HG02981 (cell line): ENCODE measurements at regions not wholly inside any gene's neighbourhood (a gene's known extent, or its start where the extent isn't known, plus 50 kb on each side); places are given as distances from the start of the nearest gene placed in this dataset.
"Not testable (repeated sequence)": the region's sequence is repeated elsewhere in the genome, so short reads cannot be mapped to it uniquely, and the experiment has no call there.

ENCODE experiments used
- ATAC-seq: cut with Tn5 transposase; IDR thresholded peaks from one replicate; pipeline ENCODE4 v1.9.1; 2021; ENCODE audit warnings: mild to moderate bottlenecking, moderate library complexity; ENCODE audit not compliant: unreplicated experiment

GRCh38 chr1:181170194-181170593 lies 81.7 kb downstream of the IER5 start:
- no peak for ATAC-seq

- no peak for ATAC-seq
These were observed 83.6 kb downstream of the IER5 start for GRCh38 chr1:181172082-181172481.

DNA sequence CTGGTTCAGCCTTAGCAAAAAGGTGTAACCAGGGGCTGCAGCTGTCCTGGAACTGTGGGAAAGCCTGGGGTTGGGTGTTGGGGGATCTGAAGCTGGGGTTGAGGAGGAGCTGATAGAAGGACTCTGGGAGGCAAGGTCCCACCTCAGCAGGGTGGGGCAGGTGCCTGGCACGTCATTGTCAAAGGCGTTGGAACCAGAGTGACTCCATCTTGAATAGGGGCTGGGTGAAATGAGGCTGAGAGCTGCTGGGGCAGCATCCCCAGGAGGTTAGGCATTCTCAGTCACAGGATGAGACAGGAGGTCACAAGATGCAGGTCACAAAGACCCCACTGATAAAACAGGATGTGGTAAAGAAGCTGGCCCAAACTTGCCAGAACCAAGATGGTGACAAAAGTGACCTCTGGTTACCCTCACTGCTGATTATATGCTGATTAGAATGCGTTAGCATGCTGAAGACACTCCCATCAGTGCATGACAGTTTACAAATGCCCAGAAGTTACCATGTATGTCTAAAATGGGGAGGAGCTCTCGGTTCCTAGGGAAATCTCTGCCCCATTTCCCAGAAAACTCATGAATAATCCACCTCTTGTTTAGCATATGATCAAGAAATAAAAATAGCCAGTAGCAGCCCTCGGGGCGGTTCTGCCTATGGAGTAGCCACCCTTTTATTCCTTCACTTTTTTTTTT lies 85.4 kb downstream of the IER5 start:
- ATAC-seq: no peak

DNA sequence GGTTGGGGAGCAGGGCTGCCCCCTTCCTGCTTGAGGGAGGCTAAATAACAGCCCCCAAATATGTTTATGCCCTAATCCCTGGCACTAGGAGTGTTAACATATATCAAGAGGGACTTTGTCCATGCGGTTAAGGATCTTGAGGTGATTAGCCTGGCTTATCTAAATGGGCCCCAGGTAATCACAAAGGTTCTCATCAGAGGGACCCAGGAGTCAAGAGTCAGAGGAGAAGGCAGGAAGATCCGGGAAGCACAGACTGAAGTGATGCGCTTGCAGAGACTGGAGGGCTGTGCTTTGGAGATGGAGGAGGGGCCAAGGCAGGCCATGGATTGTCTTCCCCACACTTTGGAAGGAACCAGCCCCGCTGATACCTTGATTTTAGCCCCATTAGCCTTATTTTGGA lies 86.4 kb downstream of the IER5 start:
- ATAC-seq: no peak

GRCh38 chr1:181175356-181175910 lies 86.9 kb downstream of the IER5 start:
- ATAC-seq: no peak

GRCh38 chr1:181175955-181176354 lies 87.5 kb downstream of the IER5 start:
- ATAC-seq: no peak

- no peak for ATAC-seq
These were observed 89.9 kb downstream of the IER5 start for GRCh38 chr1:181178241-181178879.

DNA sequence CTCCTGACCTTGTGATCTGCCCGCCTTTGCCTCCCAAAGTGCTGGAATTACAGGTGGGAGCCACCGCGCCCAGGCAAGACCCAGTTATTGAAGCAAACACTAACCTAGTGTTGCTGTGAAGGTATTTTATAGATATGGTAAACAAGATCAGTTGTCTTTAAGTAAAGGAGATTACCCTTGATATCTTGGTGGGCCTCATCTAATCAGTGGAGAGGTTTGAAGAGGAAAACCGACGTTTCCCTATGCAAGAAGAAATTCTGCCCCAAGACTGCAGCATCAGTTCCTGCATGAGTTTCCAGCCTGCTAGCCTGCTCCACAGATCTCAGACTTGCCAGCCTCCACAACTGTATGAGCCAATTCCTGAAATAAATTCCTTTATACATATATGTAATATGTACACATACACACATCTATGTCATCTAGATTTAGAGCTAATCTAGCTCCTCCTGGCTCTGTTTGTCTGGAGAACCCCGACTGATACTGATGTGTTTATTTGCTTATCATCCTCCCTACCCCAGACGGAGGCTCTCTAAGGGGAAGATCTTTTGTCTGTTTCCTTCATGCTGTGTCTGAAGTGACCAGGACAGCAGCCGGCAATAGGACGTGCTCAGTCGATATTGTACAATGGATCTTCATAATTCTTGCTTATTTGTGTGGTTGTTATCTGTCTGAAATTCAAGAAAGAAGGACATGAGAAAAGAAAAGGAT lies 90.9 kb downstream of the IER5 start:
- no peak for ATAC-seq

DNA sequence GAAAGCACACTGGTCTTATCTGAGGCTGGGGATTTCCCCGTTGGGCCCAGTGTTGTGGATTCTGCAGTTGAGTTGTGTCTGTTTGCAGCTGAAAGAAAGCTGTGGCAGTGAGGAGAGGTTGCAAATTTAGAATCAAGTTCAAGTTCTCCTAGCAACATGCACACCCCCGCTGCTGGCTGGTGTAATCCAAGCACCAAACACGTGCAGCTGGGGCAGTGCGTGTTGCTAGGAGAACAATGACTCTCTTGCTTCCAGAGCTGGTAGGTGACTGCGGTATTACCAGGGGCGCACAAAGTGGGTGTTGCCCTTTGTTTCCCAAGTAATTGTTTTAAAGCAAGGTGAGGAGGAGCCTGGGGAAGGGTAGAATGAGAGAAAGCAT lies 91.5 kb downstream of the IER5 start:
- ATAC-seq: no peak

DNA sequence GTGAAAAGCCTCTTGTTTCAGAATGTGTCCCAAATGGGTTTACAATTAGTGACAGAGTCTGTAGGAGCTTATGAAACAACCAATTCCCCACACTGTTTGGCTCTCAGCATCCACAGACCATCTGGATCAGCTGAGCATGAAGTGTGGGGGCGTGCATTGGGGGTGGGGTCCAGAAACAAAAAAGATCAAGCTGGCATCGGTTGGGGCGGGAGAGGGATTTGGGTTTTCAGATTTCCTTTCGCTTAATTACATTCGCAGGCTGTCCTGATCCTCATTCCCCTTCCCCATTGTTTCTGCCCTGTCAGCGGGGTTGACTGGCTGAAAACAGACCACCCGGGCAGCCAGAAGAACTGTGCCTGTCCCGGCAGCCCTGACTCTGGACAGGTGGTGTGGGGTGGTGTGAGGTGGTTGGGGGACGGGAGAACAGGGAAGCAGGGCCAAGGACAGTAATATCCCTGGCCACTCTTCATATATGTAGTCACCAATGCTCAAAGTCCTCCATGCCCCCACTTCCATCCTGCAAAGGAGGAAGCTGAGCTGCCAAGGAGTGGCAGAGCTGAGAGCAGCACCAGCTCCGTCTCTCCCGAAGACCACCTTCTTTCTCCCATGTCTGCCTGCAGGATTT lies 92.0 kb downstream of the IER5 start:
- ATAC-seq: no peak

- no peak for ATAC-seq
These were observed 93.5 kb downstream of the IER5 start for GRCh38 chr1:181181792-181182585.

DNA sequence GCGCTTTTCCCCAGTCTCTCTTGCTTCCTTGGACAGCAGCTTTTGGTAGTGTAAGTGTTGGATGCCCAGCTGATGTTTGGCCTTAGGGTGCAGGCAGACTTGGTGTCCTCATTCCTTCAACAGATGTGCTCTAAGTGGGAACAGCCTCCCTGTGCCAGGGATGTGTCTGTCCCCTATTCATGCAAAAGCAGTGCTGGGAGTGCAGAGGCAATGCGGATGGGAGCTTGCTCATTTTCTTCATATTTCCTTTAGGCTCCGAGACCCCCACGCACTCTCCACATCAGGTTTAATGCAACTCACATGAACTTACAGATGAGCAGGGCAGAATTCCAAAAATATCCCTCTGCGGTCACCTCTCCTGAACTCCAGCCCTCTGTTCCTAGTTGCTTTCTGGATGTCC lies 96.1 kb downstream of the IER5 start:
- no peak for ATAC-seq

GRCh38 chr1:181185461-181185860 lies 97.0 kb downstream of the IER5 start:
- no peak for ATAC-seq

GRCh38 chr1:181186133-181186532 lies 97.6 kb downstream of the IER5 start:
- ATAC-seq: not testable (repeated sequence)

- ATAC-seq: no peak
These were observed 99.0 kb downstream of the IER5 start for GRCh38 chr1:181187337-181188126.

- ATAC-seq: no peak
These were observed 100.7 kb downstream of the IER5 start for GRCh38 chr1:181189245-181189644.

- ATAC-seq: peak; percentile 64
These were observed 101.3 kb downstream of the IER5 start for GRCh38 chr1:181189691-181190363.

DNA sequence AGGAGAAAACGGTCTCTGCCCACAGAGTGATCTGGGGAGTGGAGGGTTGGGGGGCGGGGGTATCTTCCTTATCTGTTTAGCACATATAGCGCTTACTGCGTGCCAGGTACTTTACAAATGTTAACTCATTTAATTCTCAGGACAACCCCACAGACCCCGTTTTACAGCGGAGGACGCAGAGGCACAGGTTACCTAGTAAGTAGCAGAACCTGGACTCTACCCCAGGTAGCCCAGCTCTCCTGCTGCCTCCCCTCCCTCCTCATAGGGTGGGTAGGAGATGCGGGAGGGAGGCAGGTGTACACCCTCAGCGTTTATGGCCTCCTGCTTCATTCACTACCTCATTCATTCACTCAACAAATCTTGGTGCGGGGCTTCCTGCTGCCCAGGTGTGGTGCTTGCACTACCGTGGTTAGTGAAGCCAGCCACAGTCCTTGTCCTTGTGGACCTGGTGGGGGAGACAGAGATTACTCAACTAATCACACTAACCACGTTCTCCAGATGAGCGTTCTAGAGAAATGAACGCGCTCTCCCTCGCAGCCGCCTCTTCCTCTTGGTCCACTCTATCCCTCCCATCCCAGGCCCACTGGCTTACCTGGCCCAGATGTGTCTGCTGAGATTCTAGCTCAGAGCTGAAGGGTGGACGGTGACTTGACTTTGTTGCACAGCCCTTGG lies 102.0 kb downstream of the IER5 start:
- ATAC-seq: no peak
